ENCODE measurements at regions not wholly inside any gene's neighbourhood (a gene's known extent, or its start where the extent isn't known, plus 50 kb on each side); places are given as distances from the start of the nearest gene placed in this dataset.

- TF ChIP-seq YY1 (IDR thresholded peaks at IDR 0.05; ENCODE audit: insufficient read depth, insufficient read length) (no peak), ZNF274 (IDR thresholded peaks at IDR 0.05; ENCODE audit: low read depth, low read length) (no peak)
Measured at GRCh38 chr5:116652903-116653302, 78.3 kb upstream of the SEMA6A start.

Data from NT2/D1 (cell line).